NCI-H82 treated with DMSO at 0.1 percent for 48 hours (cell line): ENCODE measurements at regions not wholly inside any gene's neighbourhood (a gene's known extent, or its start where the extent isn't known, plus 50 kb on each side); places are given as distances from the start of the nearest gene placed in this dataset.

ENCODE experiments used
- DNase-seq: peaks from one replicate; lab custom pipeline; 2025; ENCODE audit not compliant: unreplicated experiment; lab: John Stamatoyannopoulos, UW

GRCh38 chrX:139126493-139126892, 404.0 kb upstream of the F9 start:
- DNase-seq, result peak; percentile 11

- no peak for DNase-seq
Measured at GRCh38 chrX:139125916-139126315, 404.6 kb upstream of the F9 start.

GRCh38 chrX:139121616-139122286, 408.8 kb upstream of the F9 start:
- no peak for DNase-seq

- no peak for DNase-seq
Measured at GRCh38 chrX:139120760-139121159, 409.2 kb upstream of the FGF13 start.

DNA sequence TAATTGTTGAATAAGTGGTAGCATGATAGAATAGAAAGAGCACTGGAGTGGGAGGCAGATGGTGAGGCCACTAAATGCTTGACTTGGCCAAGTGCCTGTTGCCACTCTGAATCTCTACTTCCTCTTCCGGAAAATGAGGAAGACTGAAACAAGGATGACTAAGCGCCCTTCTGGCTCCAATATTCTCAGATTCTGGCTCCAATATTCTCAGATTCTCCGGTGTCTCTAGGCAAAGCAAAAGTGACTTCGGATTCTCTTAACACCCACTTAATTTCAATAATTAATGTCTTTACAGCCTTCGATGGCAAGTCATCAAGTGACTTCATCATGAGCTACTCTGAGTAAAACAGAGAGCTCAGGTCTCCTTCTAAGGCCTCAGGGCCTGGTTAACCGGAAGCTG, 402.2 kb upstream of the FGF13 start:
- no peak for DNase-seq

- DNase-seq, result no peak
Measured at GRCh38 chrX:139112432-139112831, 400.9 kb upstream of the FGF13 start.

DNA sequence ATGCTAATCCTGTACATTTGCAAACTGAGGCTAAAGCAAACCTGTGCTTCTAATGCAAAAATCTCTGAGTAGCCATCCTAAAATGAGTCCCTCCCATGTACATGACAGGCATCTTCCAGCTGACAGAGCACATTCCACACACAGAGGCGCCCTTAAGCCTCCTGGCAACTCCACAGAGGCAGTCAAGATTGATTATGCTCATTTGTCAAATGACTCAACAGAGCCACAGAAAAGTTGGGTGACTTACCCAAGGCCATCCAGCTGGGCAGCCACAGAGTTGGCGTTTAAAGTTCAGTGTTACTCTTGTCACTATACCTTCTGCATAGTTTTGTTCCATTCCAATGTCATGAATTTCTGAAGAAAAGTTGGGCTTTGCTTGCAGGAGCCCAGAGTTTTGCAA, 394.6 kb upstream of the FGF13 start:
- DNase-seq, result no peak

- DNase-seq, result no peak
Measured at GRCh38 chrX:139094671-139095592, 383.4 kb upstream of the FGF13 start.

DNA sequence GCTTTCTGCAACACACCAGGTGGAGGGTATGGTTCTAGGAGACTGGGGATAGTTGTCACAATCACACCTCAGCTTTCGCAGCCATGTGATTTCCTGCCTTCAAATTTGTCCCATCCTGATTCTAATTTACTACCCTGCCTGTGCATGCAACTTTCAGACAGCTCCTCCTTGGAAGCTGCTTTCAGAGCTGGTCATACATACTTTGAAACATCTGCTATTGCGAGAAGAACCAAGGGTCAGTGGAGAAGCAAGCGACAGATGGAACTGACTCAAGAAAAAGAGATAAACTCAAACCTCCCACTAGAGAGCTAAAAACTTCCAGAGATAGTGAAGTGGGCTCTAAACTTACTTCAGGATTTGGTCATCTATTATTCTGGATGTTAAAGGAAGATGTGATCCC, 381.7 kb upstream of the FGF13 start:
- DNase-seq, result no peak

GRCh38 chrX:139091878-139092277, 380.4 kb upstream of the FGF13 start:
- DNase-seq, result no peak

- no peak for DNase-seq
Measured at GRCh38 chrX:139091066-139091465, 379.5 kb upstream of the FGF13 start.

- DNase-seq, result no peak
Measured at GRCh38 chrX:139086246-139086645, 374.7 kb upstream of the FGF13 start.

DNA sequence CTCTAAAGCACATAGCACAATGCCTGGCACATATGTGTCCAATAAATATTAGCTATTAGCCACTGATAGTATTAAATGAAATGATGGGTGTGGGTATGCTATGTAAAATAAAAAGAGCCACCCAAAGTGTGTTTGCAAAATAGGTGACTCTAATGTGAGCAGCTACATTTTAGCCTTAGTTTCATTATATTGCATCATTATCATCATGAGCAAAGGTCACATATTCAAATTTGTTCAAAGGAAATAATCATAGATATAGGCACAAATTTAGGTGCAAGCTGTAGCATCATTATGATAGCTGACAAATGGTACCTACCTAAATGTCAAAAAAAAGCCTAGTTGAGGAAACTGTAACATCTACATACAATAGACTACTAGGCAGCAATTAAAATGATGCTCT, 373.9 kb upstream of the FGF13 start:
- DNase-seq, result no peak

GRCh38 chrX:139083191-139083590, 371.7 kb upstream of the FGF13 start:
- DNase-seq, result no peak

DNA sequence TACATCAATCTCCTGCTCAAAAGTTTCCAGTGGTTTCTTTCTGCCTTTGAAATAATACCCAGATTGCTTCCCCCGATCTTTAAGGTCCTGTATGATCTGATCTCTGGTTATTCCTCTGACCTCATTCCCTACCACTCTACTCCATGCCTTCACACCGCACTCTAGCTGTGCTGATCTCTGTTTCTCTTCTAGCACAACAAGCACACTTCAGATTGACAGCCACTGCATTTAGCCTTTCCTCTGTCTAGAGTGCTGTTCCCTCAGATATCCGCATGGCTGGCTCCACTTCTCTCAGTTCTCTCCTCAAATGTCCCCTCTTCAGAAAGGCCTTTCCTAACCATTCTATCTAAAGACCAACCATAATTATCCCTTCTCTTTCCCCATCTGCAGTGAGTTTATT, 370.4 kb upstream of the FGF13 start:
- DNase-seq, result no peak

- no peak for DNase-seq
Measured at GRCh38 chrX:139079789-139080188, 368.3 kb upstream of the FGF13 start.

GRCh38 chrX:139078761-139079280, 367.3 kb upstream of the FGF13 start:
- no peak for DNase-seq

DNA sequence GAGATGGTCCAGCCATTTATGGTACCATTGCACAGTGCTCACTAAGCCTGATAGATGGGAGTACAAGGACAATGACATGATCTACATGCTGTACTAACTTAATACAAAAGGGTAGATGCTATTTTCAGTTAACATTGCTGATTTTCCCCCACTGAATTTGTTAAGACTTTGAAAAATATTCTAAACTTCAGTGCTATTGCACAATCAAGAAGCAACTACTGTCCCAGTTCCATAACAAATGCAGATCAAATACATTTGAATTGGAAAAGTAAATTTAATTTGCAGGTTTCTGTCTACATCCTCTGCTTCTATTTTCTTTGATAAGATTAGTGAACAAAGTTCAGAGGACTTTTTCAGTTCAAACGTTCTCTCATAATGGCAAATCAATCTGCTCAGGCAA, 366.8 kb upstream of the FGF13 start:
- no peak for DNase-seq

DNA sequence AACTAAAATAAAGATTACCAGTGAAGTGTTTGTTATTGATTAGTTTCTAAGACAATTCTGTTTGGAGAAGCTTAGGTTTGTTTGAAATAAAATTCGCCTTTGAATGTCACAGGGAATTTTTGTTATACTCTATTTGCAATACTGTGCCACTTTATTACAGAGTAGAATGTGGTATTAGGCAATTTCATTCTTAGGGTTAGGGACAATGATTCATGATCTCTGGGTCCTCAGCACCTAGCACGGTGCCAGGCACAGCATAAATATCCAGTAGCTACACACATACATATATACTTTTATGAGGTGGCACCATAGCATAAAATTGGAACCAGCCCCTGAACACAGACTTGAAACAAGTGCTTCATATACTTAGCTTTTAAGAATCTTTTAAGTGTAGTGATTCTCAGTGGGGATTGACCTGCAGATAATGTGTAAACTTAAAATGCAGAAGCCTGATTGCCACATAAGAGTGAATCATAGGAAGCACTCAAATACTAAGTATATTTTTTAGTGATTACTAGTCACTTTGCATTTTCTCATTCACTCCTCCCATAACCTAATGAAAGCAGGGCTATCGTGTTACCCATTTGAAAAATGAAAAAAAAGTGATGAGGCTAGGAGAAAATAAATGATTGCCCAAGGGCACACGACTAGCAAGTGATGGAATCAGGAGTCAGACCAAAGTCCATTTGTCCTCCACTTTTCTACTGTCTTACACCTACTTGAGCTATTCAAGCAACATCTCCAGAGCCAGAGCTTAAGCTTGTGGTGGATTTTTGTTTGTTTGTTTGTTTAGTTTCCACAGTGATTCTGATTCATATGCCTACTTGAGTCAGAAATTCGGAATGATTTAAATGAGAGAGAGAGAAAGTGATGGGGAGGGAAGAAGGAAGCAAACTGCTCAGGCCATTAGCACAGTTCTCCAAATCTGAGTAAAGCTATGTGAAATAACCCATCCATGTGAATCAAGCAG, 366.0 kb upstream of the FGF13 start:
- DNase-seq, result no peak

- DNase-seq, result no peak
Measured at GRCh38 chrX:139063364-139063763, 351.8 kb upstream of the FGF13 start.
